ENCODE measurements at regions not wholly inside any gene's neighbourhood (a gene's known extent, or its start where the extent isn't known, plus 50 kb on each side); places are given as distances from the start of the nearest gene placed in this dataset.

DNA sequence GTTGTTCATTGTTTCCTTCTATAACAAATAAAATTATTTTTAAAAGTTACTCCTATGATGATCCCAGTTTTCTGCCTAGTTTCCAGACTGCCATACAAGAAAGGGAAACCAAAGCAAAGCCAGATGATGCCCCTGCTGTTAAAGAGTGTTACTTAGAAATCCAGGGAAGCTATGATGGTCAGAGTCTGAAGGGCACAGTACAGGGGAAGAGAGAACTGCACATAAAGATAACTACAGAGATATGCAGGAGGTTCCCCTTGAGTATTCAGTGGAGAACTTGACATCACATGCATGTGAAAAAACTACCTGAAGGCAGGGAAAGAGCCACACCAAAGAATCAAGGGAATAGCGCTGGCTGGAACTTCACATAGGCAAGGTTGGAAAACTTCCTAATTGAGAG lies 494.2 kb upstream of the FSTL5 start:
- H3K4me2 ChIP-seq, result no peak overlapping the region
- no peaks in the 10 kb centered on the region for H3K36me3 Mint-ChIP-seq (ENCODE audit: low read depth)
- TF ChIP-seq POLR2AphosphoS5 (IDR thresholded peaks at IDR 0.05; ENCODE audit: low read depth), result no peak
- TF ChIP-seq CTCF (conservative IDR thresholded peaks at IDR 0.05; ENCODE audit: low read depth in 2 of 2), result no peak
- no peak for TF ChIP-seq JUNB (IDR thresholded peaks at IDR 0.05; ENCODE audit: unreplicated experiment)
- no peaks in the 10 kb centered on the region for H4K20me1 ChIP-seq (replicated peaks; ENCODE audit: insufficient read depth)
- H3K4me1 ChIP-seq (ENCODE audit: insufficient read depth), result peaks cover 18% of the 10 kb centered on the region; the same call in 1 of the 2 replicates
- H3K36me3 ChIP-seq (ENCODE audit: insufficient read depth), result no peaks in the 10 kb centered on the region
- no peak overlapping the region for H3K4me3 Mint-ChIP-seq
- H3K27me3 Mint-ChIP-seq (ENCODE audit: insufficient read depth, low read depth, poor library complexity), result no peaks in the 10 kb centered on the region
- ATAC-seq (no peak), DNase-seq (ENCODE audit: low spot score) (no peak)
- H3K4me1 Mint-ChIP-seq, result peaks cover 28% of the 10 kb centered on the region
- H3K79me2 ChIP-seq (replicated peaks; ENCODE audit: insufficient read depth), result no peaks in the 10 kb centered on the region
- no peak overlapping the region for H3K27ac Mint-ChIP-seq
- no peak overlapping the region for H3K27ac ChIP-seq (ENCODE audit: low read depth)
- no peak overlapping the region for H2AFZ ChIP-seq
- H3K9me3 Mint-ChIP-seq, result no peaks in the 10 kb centered on the region
- no peaks in the 10 kb centered on the region for H3K27me3 ChIP-seq (ENCODE audit: insufficient read depth)
- H3K9me2 ChIP-seq (ENCODE audit: insufficient read depth), result 0 out of 2 replicates have a peak, but pooled peaks cover 3% of the 10 kb centered on the region
- H3F3A ChIP-seq (replicated peaks; ENCODE audit: low read depth), result no peaks in the 10 kb centered on the region
- no peak overlapping the region for H3K4me3 ChIP-seq

GRCh38 chr4:162650166-162650565 lies 486.4 kb upstream of the FSTL5 start:
- Histone ChIP-seq H3K79me2 (replicated peaks; ENCODE audit: insufficient read depth) (no peaks in the 10 kb centered on the region), H4K20me1 (replicated peaks; ENCODE audit: insufficient read depth) (no peaks in the 10 kb centered on the region), H3F3A (replicated peaks; ENCODE audit: low read depth) (no peaks in the 10 kb centered on the region), H3K4me3 (no peak overlapping the region), H3K27ac (ENCODE audit: low read depth) (no peak overlapping the region), H3K4me1 (ENCODE audit: insufficient read depth) (no peaks in the 10 kb centered on the region), H3K27me3 (ENCODE audit: insufficient read depth) (no peaks in the 10 kb centered on the region), H3K4me2 (no peak overlapping the region), H3K9me2 (ENCODE audit: insufficient read depth) (no peaks in the 10 kb centered on the region), H3K36me3 (ENCODE audit: insufficient read depth) (no peaks in the 10 kb centered on the region), H2AFZ (no peak overlapping the region)
- no peaks in the 10 kb centered on the region for H3K9me3 Mint-ChIP-seq
- TF ChIP-seq JUNB (IDR thresholded peaks at IDR 0.05; ENCODE audit: unreplicated experiment) (no peak), CTCF (conservative IDR thresholded peaks at IDR 0.05; ENCODE audit: low read depth in 2 of 2) (no peak), ZNF331 (CRISPR knock-in tag; IDR thresholded peaks at IDR 0.05; ENCODE audit: low read depth) (no peak), ZNF114 (CRISPR knock-in tag; IDR thresholded peaks at IDR 0.05) (no peak), EZH2phosphoT487 (IDR thresholded peaks at IDR 0.05; ENCODE audit: unreplicated experiment) (no peak), POLR2AphosphoS5 (IDR thresholded peaks at IDR 0.05; ENCODE audit: low read depth) (no peak)
- H3K4me3 Mint-ChIP-seq, result no peak overlapping the region
- no peaks in the 10 kb centered on the region for H3K36me3 Mint-ChIP-seq (ENCODE audit: low read depth)
- H3K4me1 Mint-ChIP-seq, result peaks cover 2% of the 10 kb centered on the region; the same call in 1 of the 3 replicates
- ATAC-seq (no peak), DNase-seq (ENCODE audit: low spot score) (no peak)
- H3K27ac Mint-ChIP-seq, result no peak overlapping the region
- H3K27me3 Mint-ChIP-seq (ENCODE audit: insufficient read depth, low read depth, poor library complexity), result no peaks in the 10 kb centered on the region

GRCh38 chr4:162645381-162645780 lies 481.6 kb upstream of the FSTL5 start:
- Histone ChIP-seq H2AFZ (no peak overlapping the region), H3K9me2 (ENCODE audit: insufficient read depth) (no peaks in the 10 kb centered on the region), H3K79me2 (replicated peaks; ENCODE audit: insufficient read depth) (no peaks in the 10 kb centered on the region), H3K27me3 (ENCODE audit: insufficient read depth) (no peaks in the 10 kb centered on the region), H3F3A (replicated peaks; ENCODE audit: low read depth) (no peaks in the 10 kb centered on the region), H3K4me3 (no peak overlapping the region), H3K4me1 (ENCODE audit: insufficient read depth) (no peaks in the 10 kb centered on the region), H3K27ac (ENCODE audit: low read depth) (no peak overlapping the region), H4K20me1 (replicated peaks; ENCODE audit: insufficient read depth) (no peaks in the 10 kb centered on the region), H3K4me2 (no peak overlapping the region), H3K36me3 (ENCODE audit: insufficient read depth) (no peaks in the 10 kb centered on the region)
- no peaks in the 10 kb centered on the region for H3K9me3 Mint-ChIP-seq
- H3K36me3 Mint-ChIP-seq (ENCODE audit: low read depth), result no peaks in the 10 kb centered on the region
- DNase-seq (ENCODE audit: low spot score) (peak; percentile 60), ATAC-seq (peak; percentile 75)
- TF ChIP-seq EZH2phosphoT487 (IDR thresholded peaks at IDR 0.05; ENCODE audit: unreplicated experiment) (no peak), CTCF (conservative IDR thresholded peaks at IDR 0.05; ENCODE audit: low read depth in 2 of 2) (peak; percentile 70 to 74)
- H3K4me1 Mint-ChIP-seq, result peaks cover 2% of the 10 kb centered on the region; the same call in 1 of the 3 replicates
- no peak overlapping the region for H3K27ac Mint-ChIP-seq
- H3K27me3 Mint-ChIP-seq (ENCODE audit: insufficient read depth, low read depth, poor library complexity), result peaks cover 3% of the 10 kb centered on the region
- H3K4me3 Mint-ChIP-seq, result no peak overlapping the region
